ENCODE measurements at regions not wholly inside any gene's neighbourhood (a gene's known extent, or its start where the extent isn't known, plus 50 kb on each side); places are given as distances from the start of the nearest gene placed in this dataset.
"Not testable (repeated sequence)": the region's sequence is repeated elsewhere in the genome, so short reads cannot be mapped to it uniquely, and the experiment has no call there.

DNA sequence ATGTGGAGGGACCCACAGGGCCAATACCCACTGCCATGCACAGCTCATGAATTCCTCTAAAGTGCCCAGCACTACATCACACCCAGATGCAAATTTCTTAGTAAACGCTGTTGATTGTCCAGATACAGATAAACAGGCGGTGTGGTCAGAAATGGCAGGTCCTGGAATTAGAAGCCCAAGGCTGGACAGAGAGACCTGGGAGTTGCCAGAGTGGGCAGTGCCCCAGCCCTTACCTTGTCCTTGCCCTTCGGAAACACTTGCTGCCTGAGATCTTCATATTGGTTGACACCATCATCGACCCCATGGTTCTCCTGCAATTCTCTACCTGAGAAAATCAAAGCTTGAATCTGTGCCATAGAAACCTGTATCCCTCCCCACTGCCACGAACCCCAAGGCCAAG lies 149.3 kb upstream of the ETV3 start:
- DNase-seq = no peak

- no peak for DNase-seq
Measured at GRCh38 chr1:157286646-157287420, 148.6 kb upstream of the ETV3 start.

GRCh38 chr1:157286096-157286495 lies 147.9 kb upstream of the ETV3 start:
- DNase-seq = no peak

DNA sequence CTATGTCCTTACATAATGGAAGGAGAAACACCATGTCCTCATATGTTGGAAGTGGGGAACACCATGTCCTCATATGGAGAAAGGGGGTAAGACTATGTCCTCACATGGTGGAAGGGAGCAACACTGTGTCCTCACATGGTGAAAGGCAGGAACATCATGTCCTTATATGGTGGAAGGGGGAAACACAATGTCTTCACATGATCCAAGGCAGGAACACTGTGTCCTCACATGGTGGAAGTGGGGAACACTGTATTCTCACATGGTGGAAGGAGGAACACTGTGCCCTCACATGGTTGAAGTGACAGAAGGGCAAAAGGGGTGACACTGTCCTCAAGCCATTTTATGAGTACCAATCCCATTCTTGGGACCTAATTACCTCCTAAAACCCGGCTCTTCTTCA lies 146.3 kb upstream of the ETV3 start:
- no peak for DNase-seq

DNA sequence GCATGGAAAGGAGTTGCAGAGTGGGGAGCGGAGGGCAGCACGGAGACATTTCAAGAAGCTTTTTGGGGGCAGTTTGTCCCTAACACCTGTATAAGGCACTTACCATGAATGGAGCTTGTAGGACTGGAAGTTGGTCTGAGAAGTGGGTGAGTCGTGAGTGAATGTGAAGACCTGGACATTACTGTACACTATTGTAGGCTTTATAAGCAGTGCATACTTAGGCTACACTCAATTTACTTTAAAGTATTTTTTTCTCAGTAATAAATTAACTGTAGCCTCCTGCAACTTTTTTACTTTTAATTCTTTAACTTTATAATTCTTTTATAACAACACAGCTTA lies 141.6 kb upstream of the ETV3 start:
- no peak for DNase-seq

- no peak for DNase-seq
Measured at GRCh38 chr1:157279138-157279801, 141.1 kb upstream of the ETV3 start.

DNA sequence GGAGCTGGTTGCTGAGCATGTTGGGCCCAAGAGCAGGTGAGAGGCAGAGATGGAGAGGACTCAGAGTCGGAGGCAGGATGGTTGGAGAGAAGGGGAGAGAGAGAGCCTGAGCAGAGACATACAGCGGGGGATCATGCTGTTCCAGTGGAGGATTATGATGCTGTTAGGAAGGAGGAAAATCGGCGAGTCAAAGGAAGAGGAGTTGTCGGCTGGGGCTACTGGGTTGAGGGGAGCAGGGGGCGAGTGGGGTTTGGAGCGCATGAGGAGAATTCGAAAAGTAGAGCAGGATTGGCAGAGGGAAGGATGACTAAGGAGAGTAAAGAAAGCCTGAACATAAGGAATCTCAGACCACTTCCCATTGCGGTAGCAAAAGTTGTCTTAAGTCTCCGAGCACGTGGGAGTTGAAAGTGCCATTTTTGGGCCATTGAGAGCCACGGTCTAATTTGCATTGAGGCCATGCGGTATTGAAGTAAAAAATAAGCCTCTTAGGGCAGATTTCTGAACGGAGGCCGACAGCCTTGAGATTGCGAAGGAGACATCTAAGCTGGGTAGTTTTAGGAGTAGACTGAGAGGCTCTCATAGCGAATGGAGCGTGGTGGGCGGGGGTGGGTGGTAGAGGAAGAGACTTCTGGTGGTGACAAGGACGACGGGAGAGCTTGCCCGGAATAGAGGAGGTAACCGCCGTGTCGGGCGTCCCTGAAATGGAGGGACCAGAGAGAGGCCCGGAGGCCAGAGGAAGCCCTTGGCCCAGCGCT lies 140.4 kb upstream of the ETV3 start:
- no peak for DNase-seq

DNA sequence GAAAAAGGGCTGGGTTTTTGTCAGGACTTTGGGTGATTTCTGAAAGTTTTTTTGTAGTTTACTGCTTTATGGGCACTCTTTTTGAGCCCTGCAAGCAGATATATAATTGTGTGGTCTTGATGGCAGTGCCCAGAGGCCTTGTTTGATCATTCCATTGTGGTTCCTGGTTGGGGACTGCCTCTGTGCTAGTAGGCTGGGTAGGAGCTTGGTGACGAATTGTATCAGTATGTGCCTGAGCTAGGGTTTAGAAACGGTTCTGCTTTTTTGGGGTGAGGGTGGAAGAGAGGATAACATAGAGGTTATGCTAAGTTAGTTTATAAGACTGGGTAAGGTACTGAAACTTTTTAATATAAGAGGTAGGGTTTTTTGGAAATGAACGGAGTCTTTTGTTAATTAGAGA lies 139.7 kb upstream of the ETV3 start:
- DNase-seq = no peak

DNA sequence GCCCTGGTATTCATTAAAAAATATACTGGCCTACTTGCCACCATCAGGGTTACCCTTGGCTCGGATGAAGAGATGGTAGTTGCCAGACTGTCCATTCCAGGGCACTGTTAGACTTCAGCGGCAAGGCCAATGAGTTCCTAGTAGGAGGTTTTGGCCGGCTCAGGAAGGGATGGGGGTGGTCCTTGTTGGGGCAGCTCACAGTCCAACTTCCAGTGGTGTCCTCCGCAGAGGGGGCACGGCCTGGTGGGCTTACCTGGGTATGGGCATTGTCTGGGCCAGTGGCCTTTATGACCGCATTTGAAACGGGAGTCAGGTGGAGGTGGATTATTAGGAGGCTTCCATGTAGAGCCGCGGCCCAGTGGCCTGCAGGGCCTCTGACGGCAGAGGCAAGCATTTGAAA lies 139.1 kb upstream of the ETV3 start:
- no peak for DNase-seq

GRCh38 chr1:157274698-157275534 lies 136.7 kb upstream of the ETV3 start:
- DNase-seq = no peak

GRCh38 chr1:157272729-157273524 lies 134.7 kb upstream of the ETV3 start:
- no peak for DNase-seq

GRCh38 chr1:157272264-157272663 lies 134.1 kb upstream of the ETV3 start:
- no peak for DNase-seq

DNA sequence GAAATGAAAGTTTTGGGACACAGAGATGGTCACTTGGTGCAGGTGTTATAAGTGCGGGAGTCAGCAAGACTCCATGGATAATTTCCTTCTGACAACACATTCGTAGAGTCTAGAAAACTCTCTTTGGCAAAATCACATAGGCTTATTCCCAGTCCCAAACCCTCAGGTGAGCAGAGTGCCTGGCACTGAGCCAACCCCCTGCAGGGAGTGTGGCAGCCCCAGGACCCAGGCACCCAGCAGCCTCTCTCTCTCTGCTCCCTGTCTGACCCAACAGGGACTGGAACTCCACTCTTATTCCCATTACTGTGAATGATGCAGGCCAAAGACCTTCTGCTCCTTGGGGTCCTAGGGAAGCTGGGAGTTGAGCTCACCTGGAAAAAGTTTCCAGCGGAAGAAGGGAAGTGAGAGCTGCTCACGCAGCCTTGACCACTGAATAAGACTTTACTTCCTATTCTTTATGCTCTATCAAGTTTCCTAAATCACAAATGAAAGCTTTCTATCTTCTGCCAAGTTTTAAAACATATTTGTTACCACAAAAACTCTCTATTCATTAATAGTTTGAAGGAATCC lies 132.6 kb upstream of the ETV3 start:
- DNase-seq = no peak

- DNase-seq = peak; percentile 9
Measured at GRCh38 chr1:157269656-157270375, 131.6 kb upstream of the ETV3 start.

- no peak for DNase-seq
Measured at GRCh38 chr1:157262891-157263290, 124.7 kb upstream of the ETV3 start.

GRCh38 chr1:157262422-157262821 lies 124.2 kb upstream of the ETV3 start:
- DNase-seq = no peak

- not testable (repeated sequence) for DNase-seq
Measured at GRCh38 chr1:157255891-157256290, 117.7 kb upstream of the ETV3 start.

GRCh38 chr1:157254183-157254582 lies 116.0 kb upstream of the ETV3 start:
- DNase-seq = not testable (repeated sequence)

DNA sequence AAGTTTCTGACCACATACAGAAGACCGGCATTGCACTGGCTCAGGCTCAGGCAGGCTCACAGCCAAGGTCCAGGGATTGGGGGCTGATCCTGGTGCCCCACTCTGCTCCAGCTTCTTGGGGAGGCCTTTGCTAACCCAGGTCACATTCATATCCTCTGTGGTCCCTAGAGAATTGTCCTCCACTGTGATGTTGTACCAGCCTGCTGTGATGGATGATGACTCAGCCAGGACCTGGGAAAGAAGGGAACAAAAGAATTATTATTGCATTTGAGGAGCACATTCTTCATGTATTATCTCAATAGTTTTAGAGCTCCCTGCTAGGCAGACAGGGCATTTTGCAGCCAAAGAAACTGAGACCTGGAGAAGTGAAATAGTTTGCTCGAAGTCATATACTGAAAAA lies 114.3 kb upstream of the ETV3 start:
- no peak for DNase-seq

- no peak for DNase-seq
Measured at GRCh38 chr1:157249739-157250138, 111.5 kb upstream of the ETV3 start.

- DNase-seq = no peak
Measured at GRCh38 chr1:157249326-157249725, 111.1 kb upstream of the ETV3 start.
